Coronary artery (tissue), 2 donors: ENCODE measurements at regions not wholly inside any gene's neighbourhood (a gene's known extent, or its start where the extent isn't known, plus 50 kb on each side); places are given as distances from the start of the nearest gene placed in this dataset.

Experiments
- DNase-seq: peaks from one replicate; pipeline ENCODE4 v3.0.0-alpha.2; 2017; ENCODE audit warnings: low spot score
- H3K27ac ChIP-seq, 2 donors: fragments of 200-600 bp; sonication (generic); one replicate each; pipeline ENCODE4 v1.5.1; 2016 to 2019
- H3K4me3 ChIP-seq: fragments of 200-600 bp; sonication (generic); 2 replicates; pipeline ENCODE4 v1.5.1; 2016; ENCODE audit warnings: mild to moderate bottlenecking, moderate library complexity
- TF ChIP-seq, protein P1 (sequence below): fragments of 200-600 bp; sonication (generic); IDR thresholded peaks from one replicate; pipeline ENCODE4 v1.5.1; 2019; ENCODE audit warnings: antibody characterized with exemption

GRCh38 chr15:25981114-25981513 lies 118.0 kb upstream of the ATP10A start:
- TF ChIP-seq, protein P1, sequence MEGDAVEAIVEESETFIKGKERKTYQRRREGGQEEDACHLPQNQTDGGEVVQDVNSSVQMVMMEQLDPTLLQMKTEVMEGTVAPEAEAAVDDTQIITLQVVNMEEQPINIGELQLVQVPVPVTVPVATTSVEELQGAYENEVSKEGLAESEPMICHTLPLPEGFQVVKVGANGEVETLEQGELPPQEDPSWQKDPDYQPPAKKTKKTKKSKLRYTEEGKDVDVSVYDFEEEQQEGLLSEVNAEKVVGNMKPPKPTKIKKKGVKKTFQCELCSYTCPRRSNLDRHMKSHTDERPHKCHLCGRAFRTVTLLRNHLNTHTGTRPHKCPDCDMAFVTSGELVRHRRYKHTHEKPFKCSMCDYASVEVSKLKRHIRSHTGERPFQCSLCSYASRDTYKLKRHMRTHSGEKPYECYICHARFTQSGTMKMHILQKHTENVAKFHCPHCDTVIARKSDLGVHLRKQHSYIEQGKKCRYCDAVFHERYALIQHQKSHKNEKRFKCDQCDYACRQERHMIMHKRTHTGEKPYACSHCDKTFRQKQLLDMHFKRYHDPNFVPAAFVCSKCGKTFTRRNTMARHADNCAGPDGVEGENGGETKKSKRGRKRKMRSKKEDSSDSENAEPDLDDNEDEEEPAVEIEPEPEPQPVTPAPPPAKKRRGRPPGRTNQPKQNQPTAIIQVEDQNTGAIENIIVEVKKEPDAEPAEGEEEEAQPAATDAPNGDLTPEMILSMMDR = no peak
- Histone ChIP-seq H3K4me3 (no peak overlapping the region), H3K27ac (no peak overlapping the region)
- DNase-seq = no peak

GRCh38 chr15:25972141-25972675 lies 109.1 kb upstream of the ATP10A start:
- TF ChIP-seq, protein P1 = no peak
- DNase-seq = no peak
- H3K27ac ChIP-seq = no peak overlapping the region
- H3K4me3 ChIP-seq = no peak overlapping the region

- TF ChIP-seq, protein P1 = no peak
- Histone ChIP-seq H3K4me3 (no peak overlapping the region), H3K27ac (no peak overlapping the region)
- no peak for DNase-seq
These were observed 107.9 kb upstream of the ATP10A start for GRCh38 chr15:25971053-25971452.

DNA sequence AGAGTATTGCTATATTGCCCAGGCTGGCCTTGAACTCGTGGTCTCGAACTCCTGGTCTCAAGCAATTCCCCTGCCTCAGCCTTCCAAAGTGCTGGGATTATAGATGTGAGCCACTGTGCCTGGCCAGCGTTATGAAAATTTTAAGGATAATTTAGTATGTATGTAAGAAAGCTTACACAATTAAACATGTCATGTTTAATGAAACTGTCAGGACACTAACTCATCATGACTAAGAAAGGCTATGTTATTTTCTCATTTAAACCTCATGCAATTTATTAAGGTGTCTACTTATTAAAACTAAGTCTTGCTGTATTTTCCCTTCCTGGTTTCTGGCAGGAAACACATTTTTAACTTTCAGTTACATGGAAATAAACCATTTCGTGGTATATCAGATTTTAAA lies 106.8 kb upstream of the ATP10A start:
- TF ChIP-seq, protein P1 = no peak
- Histone ChIP-seq H3K4me3 (no peak overlapping the region), H3K27ac (no peak overlapping the region)
- DNase-seq = no peak

DNA sequence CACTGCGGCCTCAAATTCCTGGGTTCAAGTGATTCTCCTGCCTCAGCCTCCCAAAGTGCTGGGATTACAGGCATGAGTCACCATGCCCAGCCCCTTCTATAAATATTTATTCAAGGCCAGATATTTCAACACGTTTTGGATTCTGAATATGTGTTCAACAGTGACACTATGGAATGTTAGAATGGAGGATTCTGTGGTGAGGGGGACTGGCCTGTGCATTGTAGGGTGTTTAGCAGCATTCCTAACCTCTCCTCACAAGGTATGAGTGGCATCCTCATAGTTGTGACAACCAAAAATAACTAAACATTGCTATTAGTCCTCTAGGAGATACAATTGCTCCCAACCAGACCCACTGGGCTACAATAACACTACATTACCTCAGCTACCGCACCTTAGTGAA lies 104.0 kb upstream of the ATP10A start:
- no peak for DNase-seq
- TF ChIP-seq, protein P1 = no peak
- Histone ChIP-seq H3K4me3 (no peak overlapping the region), H3K27ac (no peak overlapping the region)

DNA sequence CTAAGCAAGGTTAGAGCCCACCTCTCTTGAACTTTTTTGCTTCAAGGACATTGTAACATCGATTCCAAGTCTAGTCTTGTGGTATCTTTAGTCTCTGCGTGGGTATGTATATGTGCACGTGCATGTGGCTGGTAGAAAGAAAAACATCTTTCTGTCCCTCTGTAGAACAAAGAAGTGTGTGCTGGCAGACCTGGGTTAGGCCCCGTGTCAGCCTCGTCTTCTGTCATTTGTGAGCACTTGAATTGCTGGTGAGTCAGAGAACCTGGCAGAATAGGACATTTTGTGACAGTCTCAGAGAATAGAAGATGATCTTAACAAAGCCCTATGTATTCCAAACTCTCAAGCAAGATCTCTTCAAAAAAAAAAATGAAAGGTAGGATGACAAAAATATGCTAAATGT lies 102.2 kb upstream of the ATP10A start:
- no peak for DNase-seq
- TF ChIP-seq, protein P1 = no peak
- H3K4me3 ChIP-seq = no peak overlapping the region
- no peak overlapping the region for H3K27ac ChIP-seq

DNA sequence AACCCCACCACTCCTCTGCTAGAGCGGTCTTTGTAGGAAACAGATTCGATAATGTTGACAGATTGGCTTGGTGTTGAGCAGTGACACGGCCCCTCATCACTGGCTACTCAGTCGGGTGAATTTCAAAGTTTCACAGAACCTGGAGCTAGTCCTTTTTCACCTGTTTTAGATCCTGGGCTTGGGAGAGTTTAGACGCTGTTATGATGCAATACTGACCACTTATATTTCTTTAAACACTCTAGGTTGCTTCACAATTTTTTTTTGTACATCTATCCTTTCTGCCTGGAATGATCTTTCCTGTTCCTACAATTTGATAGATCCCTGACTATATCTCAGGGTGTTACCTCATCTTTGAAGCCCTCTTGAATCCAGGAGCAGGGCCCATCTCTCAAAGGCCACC lies 97.1 kb upstream of the ATP10A start:
- TF ChIP-seq, protein P1 = no peak
- no peak for DNase-seq
- Histone ChIP-seq H3K4me3 (no peak overlapping the region), H3K27ac (no peak overlapping the region)
